Keratinocyte (primary cell): ENCODE measurements at regions not wholly inside any gene's neighbourhood (a gene's known extent, or its start where the extent isn't known, plus 50 kb on each side); places are given as distances from the start of the nearest gene placed in this dataset.

Experiments
- EZH2 ChIP-seq: IDR thresholded peaks from one replicate; pipeline ENCODE4 v1.6.1; 2012; ENCODE audit warnings: inconsistent platforms, mild to moderate bottlenecking, low read length, moderate library complexity
- TF ChIP-seq, protein P1 (sequence below), 3 experiments: IDR thresholded peaks in 1 of 3; conservative IDR thresholded peaks in 1 of 3; optimal IDR thresholded peaks in 1 of 3; 2 replicates in 2 of 3; 3 replicates in 1 of 3; pipeline versions ENCODE3 to v1.5.1; 2011; ENCODE audit warnings: low read length in 3 of 3, mild to moderate bottlenecking in 3 of 3, moderate library complexity in 2 of 3, control low read depth in 1 of 3, inconsistent platforms in 1 of 3; ENCODE audit not compliant: insufficient read depth in 2 of 3; ENCODE audit errors: extremely low read depth in 1 of 3

DNA sequence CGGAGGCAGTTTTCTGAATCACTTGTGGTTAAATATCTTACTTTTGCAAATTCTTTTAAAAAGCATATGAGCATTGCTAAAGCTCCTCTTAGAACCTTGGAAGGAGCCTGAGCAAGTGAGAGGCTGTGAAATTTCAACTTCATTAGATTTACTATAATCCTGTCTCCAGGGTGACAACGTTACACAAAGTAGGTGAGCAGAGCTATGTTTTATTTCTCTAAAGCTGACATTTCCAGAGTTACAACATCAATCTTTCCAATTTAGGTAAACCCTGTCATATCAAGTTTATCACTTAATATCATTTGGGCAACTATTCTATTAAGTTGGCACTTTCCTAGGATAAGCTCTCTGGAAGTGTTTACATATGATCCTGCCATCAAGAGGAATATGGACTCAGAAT, 544.9 kb upstream of the CBLB start:
- TF ChIP-seq, protein P1, sequence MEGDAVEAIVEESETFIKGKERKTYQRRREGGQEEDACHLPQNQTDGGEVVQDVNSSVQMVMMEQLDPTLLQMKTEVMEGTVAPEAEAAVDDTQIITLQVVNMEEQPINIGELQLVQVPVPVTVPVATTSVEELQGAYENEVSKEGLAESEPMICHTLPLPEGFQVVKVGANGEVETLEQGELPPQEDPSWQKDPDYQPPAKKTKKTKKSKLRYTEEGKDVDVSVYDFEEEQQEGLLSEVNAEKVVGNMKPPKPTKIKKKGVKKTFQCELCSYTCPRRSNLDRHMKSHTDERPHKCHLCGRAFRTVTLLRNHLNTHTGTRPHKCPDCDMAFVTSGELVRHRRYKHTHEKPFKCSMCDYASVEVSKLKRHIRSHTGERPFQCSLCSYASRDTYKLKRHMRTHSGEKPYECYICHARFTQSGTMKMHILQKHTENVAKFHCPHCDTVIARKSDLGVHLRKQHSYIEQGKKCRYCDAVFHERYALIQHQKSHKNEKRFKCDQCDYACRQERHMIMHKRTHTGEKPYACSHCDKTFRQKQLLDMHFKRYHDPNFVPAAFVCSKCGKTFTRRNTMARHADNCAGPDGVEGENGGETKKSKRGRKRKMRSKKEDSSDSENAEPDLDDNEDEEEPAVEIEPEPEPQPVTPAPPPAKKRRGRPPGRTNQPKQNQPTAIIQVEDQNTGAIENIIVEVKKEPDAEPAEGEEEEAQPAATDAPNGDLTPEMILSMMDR (optimal IDR thresholded peaks at IDR 0.05 in 1 of 3, IDR thresholded peaks at IDR 0.05 in 1 of 3, conservative IDR thresholded peaks at IDR 0.05 in 1 of 3; ENCODE audit: extremely low read depth in 1 of 3, insufficient read depth in 2 of 3, low read length in 3 of 3): no peak
- no peak for TF ChIP-seq EZH2
